GM19438 (cell line): ENCODE measurements at regions not wholly inside any gene's neighbourhood (a gene's known extent, or its start where the extent isn't known, plus 50 kb on each side); places are given as distances from the start of the nearest gene placed in this dataset.
"Not testable (repeated sequence)": the region's sequence is repeated elsewhere in the genome, so short reads cannot be mapped to it uniquely, and the experiment has no call there.

Experiments used
- ATAC-seq: cut with Tn5 transposase; IDR thresholded peaks from one replicate; pipeline ENCODE4 v1.9.1; 2021; ENCODE audit warnings: low read depth; ENCODE audit not compliant: unreplicated experiment

GRCh38 chr6:102749210-102749971 lies 1355.9 kb downstream of the GRIK2 start:
- no peak for ATAC-seq

GRCh38 chr6:102746941-102747340 lies 1353.4 kb downstream of the GRIK2 start:
- no peak for ATAC-seq

GRCh38 chr6:102742754-102743356 lies 1349.3 kb downstream of the GRIK2 start:
- no peak for ATAC-seq

- no peak for ATAC-seq
Observed at GRCh38 chr6:102742028-102742427, 1348.5 kb downstream of the GRIK2 start.

GRCh38 chr6:102736941-102737368 lies 1343.4 kb downstream of the GRIK2 start:
- no peak for ATAC-seq

- no peak for ATAC-seq
Observed at GRCh38 chr6:102732898-102733297, 1339.4 kb downstream of the GRIK2 start.

- ATAC-seq = not testable (repeated sequence)
Observed at GRCh38 chr6:102722086-102722485, 1328.6 kb downstream of the GRIK2 start.

GRCh38 chr6:102717737-102718456 lies 1324.4 kb downstream of the GRIK2 start:
- no peak for ATAC-seq

- ATAC-seq = no peak
Observed at GRCh38 chr6:102717252-102717651, 1323.7 kb downstream of the GRIK2 start.

GRCh38 chr6:102701019-102701418 lies 1307.5 kb downstream of the GRIK2 start:
- no peak for ATAC-seq

- ATAC-seq = no peak
Observed at GRCh38 chr6:102686461-102686860, 1293.0 kb downstream of the GRIK2 start.

GRCh38 chr6:102680413-102680812 lies 1286.9 kb downstream of the GRIK2 start:
- ATAC-seq = no peak

GRCh38 chr6:102679865-102680264 lies 1286.4 kb downstream of the GRIK2 start:
- ATAC-seq = no peak

- no peak for ATAC-seq
Observed at GRCh38 chr6:102677225-102677624, 1283.7 kb downstream of the GRIK2 start.

GRCh38 chr6:102670735-102671134 lies 1277.2 kb downstream of the GRIK2 start:
- no peak for ATAC-seq

GRCh38 chr6:102662851-102663250 lies 1269.3 kb downstream of the GRIK2 start:
- ATAC-seq = no peak

- ATAC-seq = no peak
Observed at GRCh38 chr6:102660303-102660702, 1266.8 kb downstream of the GRIK2 start.

- no peak for ATAC-seq
Observed at GRCh38 chr6:102655823-102656222, 1262.3 kb downstream of the GRIK2 start.

- ATAC-seq = no peak
Observed at GRCh38 chr6:102641426-102641825, 1247.9 kb downstream of the GRIK2 start.

GRCh38 chr6:102631921-102632320 lies 1238.4 kb downstream of the GRIK2 start:
- no peak for ATAC-seq

- ATAC-seq = no peak
Observed at GRCh38 chr6:102623201-102623600, 1229.7 kb downstream of the GRIK2 start.

- ATAC-seq = no peak
Observed at GRCh38 chr6:102619585-102619984, 1226.1 kb downstream of the GRIK2 start.
